Uterus (tissue), 3 donors: ENCODE measurements at regions not wholly inside any gene's neighbourhood (a gene's known extent, or its start where the extent isn't known, plus 50 kb on each side); places are given as distances from the start of the nearest gene placed in this dataset.

Experiments used
- DNase-seq, 2 donors: peaks; one replicate each; pipeline ENCODE4 v3.0.0-alpha.2; 2019 to 2020
- H3K27ac ChIP-seq, 2 donors: fragments of 200-600 bp; sonication (generic); 1 replicate in 1 of 2; 2 replicates in 1 of 2; pipeline ENCODE4 v1.5.1; 2016 to 2018
- H3K27me3 ChIP-seq, 2 donors: fragments of 200-600 bp; sonication (generic); one replicate each; pipeline ENCODE4 v1.5.1; 2018 to 2019; ENCODE audit warnings: control low read depth in 1 of 2
- H3K36me3 ChIP-seq, 2 donors: fragments of 200-600 bp; sonication (generic); one replicate each; pipeline ENCODE4 v1.5.1; 2019; ENCODE audit warnings: control low read depth in 1 of 2
- H3K4me1 ChIP-seq, 2 donors: fragments of 200-600 bp; sonication (generic); one replicate each; pipeline ENCODE4 v1.5.1; 2018 to 2019; ENCODE audit warnings: control low read depth in 1 of 2
- H3K4me3 ChIP-seq, 2 donors: fragments of 200-600 bp; sonication (generic); 1 replicate in 1 of 2; 2 replicates in 1 of 2; pipeline ENCODE4 v1.5.1; 2018 to 2019; ENCODE audit warnings: mild to moderate bottlenecking in 1 of 2
- H3K9me3 ChIP-seq, 2 donors: fragments of 200-600 bp; sonication (generic); one replicate each; pipeline ENCODE4 v1.5.1; 2019; ENCODE audit warnings: control low read depth in 1 of 2
- CTCF ChIP-seq, 4 experiments: fragments of 200-600 bp in 2 of 4; fragments of 450-650 bp in 2 of 4; sonication (generic) in 2 of 4; IDR thresholded peaks; one replicate each; pipeline ENCODE4 v1.5.1; 2016 to 2019; ENCODE audit warnings: antibody characterized with exemption in 4 of 4, mild to moderate bottlenecking in 2 of 4, moderate library complexity in 1 of 4
- POLR2A ChIP-seq, 2 donors: fragments of 450-650 bp; IDR thresholded peaks; one replicate each; pipeline ENCODE4 v1.6.1; 2016; ENCODE audit warnings: antibody characterized with exemption in 2 of 2, mild to moderate bottlenecking in 1 of 2, moderate library complexity in 1 of 2
- intact Hi-C: fragments of 100-400 bp; cut with DNase I; formaldehyde crosslinking; loops from one replicate; pipeline ENCODE4 v1.15.1; 2023; ENCODE audit warnings: low total_unique reads
- donor health status: DM: yes; HTN: yes; CAD: no.

DNA sequence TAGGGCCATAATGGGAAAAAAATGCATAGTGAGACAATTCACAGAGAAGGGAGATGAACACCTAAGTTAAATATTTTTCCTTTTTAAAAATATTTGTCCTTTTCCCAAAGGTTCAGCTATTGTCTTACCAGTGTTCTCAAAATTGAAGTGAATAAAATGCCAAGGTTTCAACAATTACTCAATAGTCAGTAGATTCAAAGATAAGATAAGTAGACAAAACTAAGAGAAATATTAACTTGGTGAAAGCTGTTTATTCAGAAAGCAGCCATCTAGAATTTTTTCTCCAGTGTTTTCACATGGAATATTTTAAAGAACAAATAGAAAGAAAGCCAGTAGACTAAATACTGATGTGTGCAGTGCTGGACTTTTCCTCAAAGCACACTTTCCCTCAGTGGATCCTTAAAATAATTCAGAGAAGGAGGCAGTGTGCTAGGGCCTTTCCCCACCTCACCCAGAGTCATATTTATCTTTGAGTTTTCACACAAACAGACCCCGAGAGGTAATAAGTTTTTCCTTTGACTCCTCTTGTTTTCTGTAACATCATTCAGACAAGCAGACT lies 144.5 kb upstream of the PLEKHG7 start:
- H3K27me3 ChIP-seq, result no peaks in the 10 kb centered on the region
- no peak for DNase-seq
- TF ChIP-seq POLR2A (IDR thresholded peaks at IDR 0.05), result no peak
- no peak for TF ChIP-seq CTCF (IDR thresholded peaks at IDR 0.05)
- intact Hi-C loops, result no loop called here
- H3K4me3 ChIP-seq, result no peak overlapping the region
- H3K4me1 ChIP-seq, result no peaks in the 10 kb centered on the region
- H3K9me3 ChIP-seq, result no peaks in the 10 kb centered on the region
- no peaks in the 10 kb centered on the region for H3K36me3 ChIP-seq
- no peak overlapping the region for H3K27ac ChIP-seq

DNA sequence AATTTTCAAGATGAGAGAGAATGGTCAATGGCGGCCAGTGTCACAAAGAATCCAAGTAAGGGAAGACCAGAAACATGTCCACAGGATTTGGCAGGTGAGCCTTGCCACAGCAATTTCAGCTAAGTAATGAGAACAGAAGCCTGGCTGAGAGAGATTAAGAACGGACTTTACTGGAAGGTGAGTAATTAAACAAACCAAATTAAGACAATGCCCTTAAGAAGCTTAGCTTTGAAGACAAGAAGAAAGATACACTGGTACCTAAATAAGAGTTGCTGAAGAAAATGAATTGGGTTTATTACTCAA lies 145.4 kb upstream of the PLEKHG7 start:
- no peaks in the 10 kb centered on the region for H3K4me1 ChIP-seq
- H3K36me3 ChIP-seq, result no peaks in the 10 kb centered on the region
- no peaks in the 10 kb centered on the region for H3K27me3 ChIP-seq
- TF ChIP-seq POLR2A (IDR thresholded peaks at IDR 0.05) (no peak), CTCF (IDR thresholded peaks at IDR 0.05) (no peak)
- no peak overlapping the region for H3K27ac ChIP-seq
- intact Hi-C loops, result no loop called here
- H3K9me3 ChIP-seq, result no peaks in the 10 kb centered on the region
- DNase-seq, result no peak
- no peak overlapping the region for H3K4me3 ChIP-seq

DNA sequence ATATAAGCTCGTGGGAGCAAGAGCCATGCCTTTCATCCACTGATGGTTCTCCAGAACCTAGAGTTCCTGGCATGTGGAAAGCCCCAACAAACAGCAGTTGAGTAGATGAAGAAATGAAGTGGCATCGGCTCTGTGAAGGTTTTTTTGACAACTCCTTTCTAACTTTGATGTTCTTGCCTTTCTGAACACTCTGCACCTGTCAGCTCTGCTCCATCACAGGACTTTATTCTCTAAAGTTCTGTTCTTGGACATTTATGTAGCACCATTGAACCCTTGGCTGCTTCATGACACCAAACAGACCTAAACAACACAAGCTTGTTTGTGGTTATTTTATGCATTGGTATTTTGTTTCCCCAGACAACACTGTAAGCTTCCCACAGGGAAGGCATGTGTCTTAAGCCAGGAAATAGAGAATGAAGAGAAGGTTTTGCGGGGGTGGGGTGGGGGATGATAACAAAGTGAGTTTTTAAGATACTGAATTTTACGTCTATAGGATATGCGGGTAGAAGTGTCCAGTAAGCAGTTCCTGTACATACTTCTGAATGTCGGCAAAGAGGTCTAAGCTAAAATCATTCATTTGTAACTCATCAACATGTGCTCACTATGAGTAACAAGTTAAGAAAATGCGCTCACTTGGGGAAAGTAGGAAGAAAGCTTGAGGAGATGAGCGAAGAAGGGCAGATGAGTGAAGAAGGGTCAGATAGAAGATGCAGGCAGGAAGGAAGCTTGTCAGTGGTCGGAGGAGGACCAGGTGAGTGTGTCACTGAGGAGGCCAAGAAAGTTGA lies 146.0 kb upstream of the PLEKHG7 start:
- Histone ChIP-seq H3K27ac (no peak overlapping the region), H3K27me3 (no peaks in the 10 kb centered on the region), H3K4me1 (peaks cover 0 to 4% of the 10 kb centered on the region in 2 donors), H3K36me3 (no peaks in the 10 kb centered on the region), H3K4me3 (no peak overlapping the region), H3K9me3 (no peaks in the 10 kb centered on the region)
- intact Hi-C loops, result no loop called here
- DNase-seq, result no peak
- TF ChIP-seq POLR2A (IDR thresholded peaks at IDR 0.05), result no peak
- TF ChIP-seq CTCF (IDR thresholded peaks at IDR 0.05), result no peak

DNA sequence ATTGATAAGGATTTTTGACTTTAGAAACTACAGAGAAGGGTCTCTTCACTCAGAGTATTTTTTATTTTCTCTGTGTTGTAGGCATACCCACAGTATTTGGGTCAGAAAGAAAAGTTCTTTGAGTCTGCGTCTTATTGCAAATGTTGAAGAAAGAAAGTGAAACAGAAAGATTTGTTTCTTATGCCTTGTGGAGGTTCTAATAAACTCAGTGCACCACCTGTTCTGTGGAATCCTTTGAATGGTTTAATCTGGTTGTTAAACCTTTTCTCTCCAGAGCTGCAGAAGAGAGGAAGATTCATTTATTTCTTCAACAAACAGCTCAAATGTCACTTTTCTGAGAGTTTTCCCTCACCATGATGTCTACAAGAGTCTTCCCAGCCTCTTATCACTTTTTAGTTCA lies 146.6 kb upstream of the PLEKHG7 start:
- no peak for TF ChIP-seq CTCF (IDR thresholded peaks at IDR 0.05)
- no peak for TF ChIP-seq POLR2A (IDR thresholded peaks at IDR 0.05)
- H3K27me3 ChIP-seq, result no peaks in the 10 kb centered on the region
- H3K4me3 ChIP-seq, result no peak overlapping the region
- no peaks in the 10 kb centered on the region for H3K36me3 ChIP-seq
- H3K4me1 ChIP-seq, result peaks cover 0 to 6% of the 10 kb centered on the region in 2 donors
- DNase-seq, result no peak
- peak overlapping the region in 1 of 2 donors; percentile 69 for H3K27ac ChIP-seq
- intact Hi-C loops, result no loop called here
- no peaks in the 10 kb centered on the region for H3K9me3 ChIP-seq

DNA sequence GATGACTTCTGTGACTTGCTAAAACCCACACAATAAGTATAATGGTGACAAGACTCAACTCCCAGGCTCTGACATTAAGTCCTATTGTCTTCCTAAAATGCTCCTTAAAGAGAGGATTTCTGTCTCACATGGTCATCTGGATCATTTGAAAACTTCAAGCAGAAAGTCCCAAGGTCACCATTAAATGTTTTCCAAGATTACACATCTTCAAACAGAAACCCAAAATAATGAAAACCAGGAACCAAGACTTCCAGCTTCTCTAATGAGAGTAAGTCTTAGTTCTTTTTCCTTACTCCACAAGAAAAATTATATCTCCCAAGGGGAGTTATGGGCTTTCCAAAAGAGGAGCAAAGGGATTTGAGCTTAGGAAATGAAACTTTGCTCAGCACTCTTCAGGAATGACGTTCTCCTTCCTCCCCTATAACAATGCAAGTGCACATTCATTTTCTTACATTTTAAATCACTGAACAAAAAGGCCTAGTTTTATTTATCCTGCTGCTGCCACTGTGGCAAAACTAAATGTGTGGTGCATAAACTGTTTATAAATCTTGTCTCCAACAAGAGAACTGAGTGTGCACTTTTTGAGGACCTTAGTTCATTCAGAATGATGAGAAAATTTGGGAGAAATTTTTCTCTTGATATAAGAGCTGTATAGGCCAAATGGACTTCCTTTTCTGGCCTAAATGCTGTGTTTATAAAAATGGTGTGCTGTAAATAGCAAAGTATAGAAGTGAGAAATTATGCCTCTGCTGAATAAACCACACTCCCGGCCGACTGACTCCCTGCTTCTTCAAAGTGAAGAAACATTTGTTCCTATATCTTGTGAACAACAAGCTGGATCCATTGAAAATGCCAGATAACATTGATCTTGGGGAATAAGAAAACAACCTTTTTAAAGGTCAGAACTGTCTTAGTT lies 148.4 kb upstream of the PLEKHG7 start:
- Histone ChIP-seq H3K36me3 (no peaks in the 10 kb centered on the region), H3K4me3 (no peak overlapping the region), H3K27ac (peak overlapping the region; percentile 68 to 69), H3K9me3 (no peaks in the 10 kb centered on the region), H3K27me3 (no peaks in the 10 kb centered on the region), H3K4me1 (peaks cover 0 to 6% of the 10 kb centered on the region in 2 donors)
- TF ChIP-seq CTCF (IDR thresholded peaks at IDR 0.05), result no peak
- no peak for TF ChIP-seq POLR2A (IDR thresholded peaks at IDR 0.05)
- no peak for DNase-seq
- intact Hi-C loops, result no loop called here
